GM19238 (cell line): ENCODE measurements at regions not wholly inside any gene's neighbourhood (a gene's known extent, or its start where the extent isn't known, plus 50 kb on each side); places are given as distances from the start of the nearest gene placed in this dataset.
A peak's percentile ranks its signal among the peaks of the same experiment; 100 is the strongest.

Experiments used
- DNase-seq: peaks from one replicate; pipeline ENCODE4 v3.0.0; 2011; ENCODE audit warnings: low spot score; ENCODE audit not compliant: insufficient read length

GRCh38 chr5:38207343-38207742 lies 51.0 kb upstream of the EGFLAM start:
- DNase-seq: no peak

- no peak for DNase-seq
Observed at GRCh38 chr5:38202741-38203140, 55.6 kb upstream of the EGFLAM start.

GRCh38 chr5:38200872-38201557 lies 57.3 kb upstream of the EGFLAM start:
- DNase-seq: no peak

GRCh38 chr5:38197118-38197517 lies 61.2 kb upstream of the EGFLAM start:
- DNase-seq: no peak

GRCh38 chr5:38193015-38193581 lies 65.3 kb upstream of the EGFLAM start:
- peak; percentile 54 for DNase-seq

GRCh38 chr5:38191693-38192092 lies 66.7 kb upstream of the EGFLAM start:
- no peak for DNase-seq

GRCh38 chr5:38190111-38190510 lies 68.2 kb upstream of the EGFLAM start:
- no peak for DNase-seq

- DNase-seq: no peak
Observed at GRCh38 chr5:38189081-38189504, 69.3 kb upstream of the EGFLAM start.

- DNase-seq: no peak
Observed at GRCh38 chr5:38188591-38188990, 69.8 kb upstream of the EGFLAM start.

GRCh38 chr5:38187532-38187931 lies 70.8 kb upstream of the EGFLAM start:
- no peak for DNase-seq

- DNase-seq: no peak
Observed at GRCh38 chr5:38184627-38185026, 73.7 kb upstream of the EGFLAM start.

GRCh38 chr5:38182991-38183390 lies 75.4 kb upstream of the EGFLAM start:
- DNase-seq: no peak

- DNase-seq: no peak
Observed at GRCh38 chr5:38168029-38168428, 90.3 kb upstream of the EGFLAM start.

- no peak for DNase-seq
Observed at GRCh38 chr5:38167562-38167996, 90.8 kb upstream of the EGFLAM start.

GRCh38 chr5:38166832-38167231 lies 91.5 kb upstream of the EGFLAM start:
- DNase-seq: no peak

GRCh38 chr5:38165435-38165834 lies 92.9 kb upstream of the EGFLAM start:
- no peak for DNase-seq

GRCh38 chr5:38164776-38165399 lies 93.5 kb upstream of the EGFLAM start:
- no peak for DNase-seq

GRCh38 chr5:38163636-38164237 lies 94.6 kb upstream of the EGFLAM start:
- DNase-seq: no peak

- DNase-seq: no peak
Observed at GRCh38 chr5:38162625-38163024, 95.7 kb upstream of the EGFLAM start.

GRCh38 chr5:38157024-38157423 lies 101.3 kb upstream of the EGFLAM start:
- no peak for DNase-seq

GRCh38 chr5:38154615-38155204 lies 103.6 kb upstream of the EGFLAM start:
- DNase-seq: no peak

- no peak for DNase-seq
Observed at GRCh38 chr5:38151878-38152277, 106.5 kb upstream of the EGFLAM start.
